B cell (primary cell): ENCODE measurements at regions not wholly inside any gene's neighbourhood (a gene's known extent, or its start where the extent isn't known, plus 50 kb on each side); places are given as distances from the start of the nearest gene placed in this dataset.

Experiments
- EZH2 ChIP-seq: IDR thresholded peaks from 2 replicates; pipeline ENCODE4 v1.6.1; 2012; ENCODE audit warnings: borderline replicate concordance, low read depth, mild to moderate bottlenecking, moderate library complexity, low read length; ENCODE audit not compliant: insufficient read depth, poor library complexity, severe bottlenecking
- TF ChIP-seq, protein P1 (sequence below): fragments of 200-600 bp; IDR thresholded peaks from one replicate; pipeline ENCODE4 v1.8.0; 2022; ENCODE audit warnings: antibody characterized with exemption, mild to moderate bottlenecking

DNA sequence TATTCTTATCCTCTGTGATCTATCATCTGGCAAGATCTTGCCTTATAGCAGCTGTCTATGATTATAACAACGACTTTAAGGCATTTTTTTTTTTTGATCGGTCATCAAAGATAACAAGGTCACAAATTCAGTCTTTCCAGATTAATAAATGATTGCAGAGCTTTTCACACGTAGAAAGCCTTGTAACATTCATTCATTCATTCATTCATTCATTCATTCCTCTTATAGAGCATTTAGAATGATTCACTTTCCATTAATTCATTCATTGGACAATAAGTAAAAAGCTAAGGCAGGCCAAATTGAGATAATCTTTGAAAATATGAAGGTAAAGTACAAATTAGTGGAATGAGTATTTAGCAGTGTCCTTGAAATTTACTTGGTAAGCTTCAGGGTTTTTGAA, 223.7 kb downstream of the NUP35 start:
- TF ChIP-seq, protein P1, sequence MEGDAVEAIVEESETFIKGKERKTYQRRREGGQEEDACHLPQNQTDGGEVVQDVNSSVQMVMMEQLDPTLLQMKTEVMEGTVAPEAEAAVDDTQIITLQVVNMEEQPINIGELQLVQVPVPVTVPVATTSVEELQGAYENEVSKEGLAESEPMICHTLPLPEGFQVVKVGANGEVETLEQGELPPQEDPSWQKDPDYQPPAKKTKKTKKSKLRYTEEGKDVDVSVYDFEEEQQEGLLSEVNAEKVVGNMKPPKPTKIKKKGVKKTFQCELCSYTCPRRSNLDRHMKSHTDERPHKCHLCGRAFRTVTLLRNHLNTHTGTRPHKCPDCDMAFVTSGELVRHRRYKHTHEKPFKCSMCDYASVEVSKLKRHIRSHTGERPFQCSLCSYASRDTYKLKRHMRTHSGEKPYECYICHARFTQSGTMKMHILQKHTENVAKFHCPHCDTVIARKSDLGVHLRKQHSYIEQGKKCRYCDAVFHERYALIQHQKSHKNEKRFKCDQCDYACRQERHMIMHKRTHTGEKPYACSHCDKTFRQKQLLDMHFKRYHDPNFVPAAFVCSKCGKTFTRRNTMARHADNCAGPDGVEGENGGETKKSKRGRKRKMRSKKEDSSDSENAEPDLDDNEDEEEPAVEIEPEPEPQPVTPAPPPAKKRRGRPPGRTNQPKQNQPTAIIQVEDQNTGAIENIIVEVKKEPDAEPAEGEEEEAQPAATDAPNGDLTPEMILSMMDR, result no peak
- no peak for TF ChIP-seq EZH2
